ENCODE measurements at regions not wholly inside any gene's neighbourhood (a gene's known extent, or its start where the extent isn't known, plus 50 kb on each side); places are given as distances from the start of the nearest gene placed in this dataset.
"Not testable (repeated sequence)": the region's sequence is repeated elsewhere in the genome, so short reads cannot be mapped to it uniquely, and the experiment has no call there.

DNA sequence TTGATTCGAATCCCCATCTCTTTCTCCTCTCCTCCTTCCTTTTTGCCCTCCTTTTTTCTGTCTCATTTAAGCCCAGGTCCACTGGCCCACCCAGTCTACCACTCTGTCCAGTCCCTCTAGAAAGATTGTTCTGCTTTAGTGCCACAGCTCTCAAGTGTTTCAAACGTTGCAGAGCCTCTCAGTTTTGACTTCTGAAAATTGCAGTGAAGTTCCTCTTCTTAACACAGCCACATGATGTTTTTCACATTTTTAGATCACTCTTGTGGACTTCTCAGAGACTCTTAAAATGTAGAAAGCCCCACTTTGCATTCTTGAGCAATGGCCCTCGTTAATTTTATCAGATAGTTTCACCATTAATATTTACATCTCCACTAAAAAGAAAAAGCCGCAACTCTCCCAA is 253.1 kb downstream of the HAPSTR1 start:
- no peak overlapping the region for H3K9ac ChIP-seq (ENCODE audit: low read length)
- no peak for DNase-seq (ENCODE audit: low read depth)
- H3K4me1 ChIP-seq (ENCODE audit: control insufficient read depth, insufficient read depth, low read length), result no peaks in the 10 kb centered on the region
- no peak overlapping the region for H3K4me3 ChIP-seq (ENCODE audit: low read length)
- H3K36me3 ChIP-seq (ENCODE audit: control insufficient read depth, insufficient read depth, low read length, severe bottlenecking), result no peaks in the 10 kb centered on the region
- peaks cover 6% of the 10 kb centered on the region for H3K9me3 ChIP-seq (ENCODE audit: control insufficient read depth, low read length)
- H3K27me3 ChIP-seq (replicated peaks; ENCODE audit: control insufficient read depth, insufficient read depth, low read length), result peaks cover 13% of the 10 kb centered on the region

DNA sequence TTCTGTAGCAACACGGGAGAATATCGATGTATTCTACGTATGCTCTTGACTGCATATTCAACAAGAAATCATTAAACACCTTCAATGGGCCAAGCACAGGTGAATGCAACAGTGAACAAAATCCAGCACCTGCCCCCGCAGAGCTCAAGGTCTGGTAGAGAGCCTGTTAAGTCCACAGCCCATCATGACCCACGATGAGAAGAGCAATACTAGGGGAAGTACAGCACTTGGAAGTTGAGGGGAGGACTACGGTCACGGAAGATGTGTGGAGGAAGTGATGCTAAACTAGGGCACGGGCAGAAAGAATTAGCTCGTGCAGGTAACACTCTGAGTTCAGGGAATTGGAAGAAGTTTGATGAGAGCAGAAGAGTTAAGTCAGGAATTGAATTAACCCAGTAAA is 253.6 kb downstream of the HAPSTR1 start:
- H3K9ac ChIP-seq (ENCODE audit: low read length), result no peak overlapping the region
- no peak for DNase-seq (ENCODE audit: low read depth)
- H3K4me3 ChIP-seq (ENCODE audit: low read length), result no peak overlapping the region
- peaks cover 10% of the 10 kb centered on the region for H3K27me3 ChIP-seq (replicated peaks; ENCODE audit: control insufficient read depth, insufficient read depth, low read length)
- no peaks in the 10 kb centered on the region for H3K36me3 ChIP-seq (ENCODE audit: control insufficient read depth, insufficient read depth, low read length, severe bottlenecking)
- peaks cover 6% of the 10 kb centered on the region for H3K9me3 ChIP-seq (ENCODE audit: control insufficient read depth, low read length)
- H3K4me1 ChIP-seq (ENCODE audit: control insufficient read depth, insufficient read depth, low read length), result no peaks in the 10 kb centered on the region

DNA sequence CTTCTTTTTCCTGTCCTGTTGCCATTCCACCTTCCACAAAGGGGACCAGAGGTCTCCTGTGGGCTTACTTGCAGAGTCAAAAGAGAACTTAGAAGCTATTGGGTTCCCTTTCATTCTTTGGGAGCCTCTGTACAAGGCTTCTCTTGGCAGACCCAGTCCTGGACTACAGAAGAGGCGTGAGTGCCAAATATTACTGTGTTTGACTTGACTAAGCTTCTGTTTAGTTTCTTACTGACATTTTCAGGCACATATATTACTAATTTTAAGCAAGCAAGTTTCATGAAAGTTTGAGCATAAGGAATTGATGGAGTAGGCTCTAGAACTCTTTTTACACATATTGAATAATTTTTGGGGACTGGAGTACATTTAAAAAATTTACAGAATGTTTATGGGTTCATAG is 254.4 kb downstream of the HAPSTR1 start:
- no peaks in the 10 kb centered on the region for H3K36me3 ChIP-seq (ENCODE audit: control insufficient read depth, insufficient read depth, low read length, severe bottlenecking)

DNA sequence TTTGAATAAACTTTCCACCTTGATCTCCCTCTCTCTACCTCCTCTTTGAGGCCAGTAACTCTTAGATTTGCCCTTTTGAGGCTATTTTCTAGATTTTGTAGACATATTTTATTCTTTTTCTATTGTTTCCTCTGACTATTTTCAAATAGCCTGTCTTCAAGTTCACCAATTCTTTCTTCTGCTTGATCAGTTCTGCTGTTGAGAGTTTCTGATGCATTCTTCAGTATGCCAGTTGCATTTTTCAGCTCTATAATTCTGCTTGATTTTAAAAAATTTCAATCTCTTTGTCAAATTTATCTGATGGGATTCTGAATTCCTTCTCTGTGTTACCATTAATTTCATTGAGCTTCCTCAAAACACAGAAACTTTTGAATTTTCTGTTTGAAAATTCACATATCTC is 257.5 kb downstream of the HAPSTR1 start:
- DNase-seq (ENCODE audit: low read depth), result no peak
- Histone ChIP-seq H3K4me3 (ENCODE audit: low read length) (no peak overlapping the region), H3K27me3 (replicated peaks; ENCODE audit: control insufficient read depth, insufficient read depth, low read length) (no peaks in the 10 kb centered on the region), H3K9me3 (ENCODE audit: control insufficient read depth, low read length) (peaks cover 6% of the 10 kb centered on the region), H3K4me1 (ENCODE audit: control insufficient read depth, insufficient read depth, low read length) (no peaks in the 10 kb centered on the region), H3K9ac (ENCODE audit: low read length) (no peak overlapping the region), H3K36me3 (ENCODE audit: control insufficient read depth, insufficient read depth, low read length, severe bottlenecking) (no peaks in the 10 kb centered on the region)

More for the DNA sequence above, 254.4 kb downstream of the HAPSTR1 start:
- H3K9me3 ChIP-seq (ENCODE audit: control insufficient read depth, low read length), result peaks cover 6% of the 10 kb centered on the region
- no peak overlapping the region for H3K9ac ChIP-seq (ENCODE audit: low read length)
- H3K27me3 ChIP-seq (replicated peaks; ENCODE audit: control insufficient read depth, insufficient read depth, low read length), result peaks cover 10% of the 10 kb centered on the region
- H3K4me1 ChIP-seq (ENCODE audit: control insufficient read depth, insufficient read depth, low read length), result no peaks in the 10 kb centered on the region
- no peak for DNase-seq (ENCODE audit: low read depth)
- H3K4me3 ChIP-seq (ENCODE audit: low read length), result no peak overlapping the region

DNA sequence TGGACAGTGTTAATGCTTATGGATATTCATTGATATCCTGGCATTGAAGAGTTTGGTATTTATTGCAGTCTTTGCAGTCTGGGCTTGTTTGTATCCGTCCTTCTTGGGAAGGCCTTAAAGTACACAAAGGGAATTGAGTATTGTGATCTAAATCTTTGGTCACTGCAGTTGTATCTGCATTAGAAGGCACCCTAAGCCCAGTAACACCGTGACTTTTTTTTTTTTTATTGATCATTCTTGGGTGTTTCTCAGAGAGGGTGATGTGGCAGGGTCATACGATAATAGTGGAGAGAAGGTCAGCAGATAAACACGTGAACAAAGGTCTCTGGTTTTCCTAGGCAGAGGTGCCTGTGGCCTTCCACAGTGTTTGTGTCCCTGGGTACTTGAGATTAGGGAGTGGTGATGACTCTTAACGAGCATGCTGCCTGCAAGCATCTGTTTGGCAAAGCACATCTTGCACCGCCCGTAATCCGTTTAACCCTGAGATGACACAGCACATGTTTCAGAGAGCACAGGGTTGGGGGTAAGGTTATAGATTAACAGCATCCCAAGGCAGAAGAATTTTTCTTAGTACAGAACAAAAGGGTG is 258.0 kb downstream of the HAPSTR1 start:
- H3K4me3 ChIP-seq (ENCODE audit: low read length); H3K9me3 ChIP-seq (ENCODE audit: control insufficient read depth, low read length); H3K36me3 ChIP-seq (ENCODE audit: control insufficient read depth, insufficient read depth, low read length, severe bottlenecking); H3K9ac ChIP-seq (ENCODE audit: low read length); DNase-seq (ENCODE audit: low read depth); H3K27me3 ChIP-seq (replicated peaks; ENCODE audit: control insufficient read depth, insufficient read depth, low read length); H3K4me1 ChIP-seq (ENCODE audit: control insufficient read depth, insufficient read depth, low read length): not testable (repeated sequence)

DNA sequence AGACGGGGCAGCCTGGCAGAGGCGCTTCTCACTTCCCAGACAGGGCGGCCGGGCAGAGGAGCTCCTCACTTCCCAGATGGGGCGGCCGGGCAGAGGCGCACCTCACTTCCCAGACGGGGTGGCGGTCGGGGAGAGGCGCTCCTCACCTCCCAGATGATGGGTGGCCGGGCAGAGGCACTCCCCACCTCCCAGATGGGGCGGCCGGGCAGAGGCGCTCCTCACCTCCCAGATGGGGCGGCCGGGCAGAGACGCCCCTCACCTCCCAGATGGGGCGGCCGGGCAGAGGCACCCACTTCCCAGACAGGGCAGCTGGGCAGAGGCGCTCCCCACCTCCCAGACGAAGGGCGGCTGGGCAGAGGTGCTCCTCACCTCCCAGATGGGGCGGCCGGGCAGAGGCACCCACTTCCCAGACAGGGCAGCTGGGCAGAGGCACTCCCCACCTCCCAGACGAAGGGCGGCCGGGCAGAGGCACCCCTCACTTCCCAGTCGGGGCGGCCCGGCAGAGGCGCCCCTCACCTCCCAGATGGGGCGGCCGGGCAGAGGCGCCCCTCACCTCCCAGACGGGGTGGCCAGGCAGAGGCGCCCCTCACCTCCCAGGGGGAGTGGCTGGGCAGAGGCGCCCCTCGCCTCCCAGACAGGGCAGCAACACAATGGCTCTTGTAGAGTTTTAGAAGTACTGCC is 258.8 kb downstream of the HAPSTR1 start:
- not testable (repeated sequence) for H3K9ac ChIP-seq (ENCODE audit: low read length); DNase-seq (ENCODE audit: low read depth); H3K27me3 ChIP-seq (replicated peaks; ENCODE audit: control insufficient read depth, insufficient read depth, low read length); H3K9me3 ChIP-seq (ENCODE audit: control insufficient read depth, low read length); H3K4me1 ChIP-seq (ENCODE audit: control insufficient read depth, insufficient read depth, low read length); H3K4me3 ChIP-seq (ENCODE audit: low read length); H3K36me3 ChIP-seq (ENCODE audit: control insufficient read depth, insufficient read depth, low read length, severe bottlenecking)

DNA sequence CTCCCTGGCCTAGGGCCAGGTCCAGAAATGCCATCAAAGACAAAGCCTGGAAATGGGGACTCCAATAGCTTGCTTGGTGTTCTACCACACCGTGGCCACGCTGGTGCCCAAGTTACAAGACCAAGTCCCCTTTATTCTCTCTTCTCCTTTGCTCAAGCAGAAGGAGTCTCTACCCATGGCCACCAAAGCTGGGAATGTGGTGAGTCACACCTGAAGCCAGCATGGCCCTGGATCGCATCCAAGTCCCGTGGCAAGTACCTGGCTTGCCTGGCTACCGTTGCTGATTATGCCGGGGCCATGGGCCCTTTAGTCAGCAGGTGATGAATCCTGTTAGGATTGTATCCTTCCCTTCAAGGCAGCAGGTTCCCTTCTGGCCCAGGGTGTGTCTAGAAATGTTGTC is 260.0 kb downstream of the HAPSTR1 start:
- H3K9me3 ChIP-seq (ENCODE audit: control insufficient read depth, low read length), result peaks cover 6% of the 10 kb centered on the region
- H3K27me3 ChIP-seq (replicated peaks; ENCODE audit: control insufficient read depth, insufficient read depth, low read length), result no peaks in the 10 kb centered on the region
- H3K36me3 ChIP-seq (ENCODE audit: control insufficient read depth, insufficient read depth, low read length, severe bottlenecking), result no peaks in the 10 kb centered on the region
- H3K4me3 ChIP-seq (ENCODE audit: low read length), result no peak overlapping the region
- H3K9ac ChIP-seq (ENCODE audit: low read length), result no peak overlapping the region
- no peaks in the 10 kb centered on the region for H3K4me1 ChIP-seq (ENCODE audit: control insufficient read depth, insufficient read depth, low read length)
- no peak for DNase-seq (ENCODE audit: low read depth)

DNA sequence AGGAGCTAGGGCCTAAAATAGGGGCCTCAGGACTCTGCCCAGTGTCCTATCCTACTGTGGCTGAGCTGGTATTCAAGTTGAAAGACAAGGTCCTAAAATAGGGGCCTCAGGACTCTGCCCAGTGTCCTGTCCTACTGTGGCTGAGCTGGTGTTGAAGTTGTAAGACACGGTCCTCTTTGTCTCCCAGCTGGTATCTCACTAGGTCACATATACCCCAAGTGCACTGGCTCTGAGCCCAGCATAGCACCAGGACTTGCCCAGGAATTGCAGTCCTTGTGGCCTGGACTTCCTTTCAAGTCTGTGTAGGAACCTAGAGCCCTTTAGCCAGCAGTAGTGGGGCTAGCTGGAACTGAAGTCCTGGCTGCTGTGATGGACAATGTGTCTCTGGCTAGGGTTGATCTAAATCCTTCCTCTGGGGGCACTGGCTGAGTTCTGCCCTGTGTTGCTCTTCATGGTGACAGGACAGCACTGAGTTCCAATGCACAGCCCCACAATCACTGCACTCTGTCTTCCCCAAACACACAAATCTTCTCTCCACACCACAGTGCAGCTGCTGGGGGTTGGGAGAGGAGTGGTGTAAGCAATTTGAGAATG is 260.5 kb downstream of the HAPSTR1 start:
- H3K27me3 ChIP-seq (replicated peaks; ENCODE audit: control insufficient read depth, insufficient read depth, low read length), result no peaks in the 10 kb centered on the region
- H3K4me3 ChIP-seq (ENCODE audit: low read length), result no peak overlapping the region
- H3K4me1 ChIP-seq (ENCODE audit: control insufficient read depth, insufficient read depth, low read length), result no peaks in the 10 kb centered on the region
- peaks cover 6% of the 10 kb centered on the region for H3K9me3 ChIP-seq (ENCODE audit: control insufficient read depth, low read length)
- DNase-seq (ENCODE audit: low read depth), result no peak
- no peaks in the 10 kb centered on the region for H3K36me3 ChIP-seq (ENCODE audit: control insufficient read depth, insufficient read depth, low read length, severe bottlenecking)
- no peak overlapping the region for H3K9ac ChIP-seq (ENCODE audit: low read length)

DNA sequence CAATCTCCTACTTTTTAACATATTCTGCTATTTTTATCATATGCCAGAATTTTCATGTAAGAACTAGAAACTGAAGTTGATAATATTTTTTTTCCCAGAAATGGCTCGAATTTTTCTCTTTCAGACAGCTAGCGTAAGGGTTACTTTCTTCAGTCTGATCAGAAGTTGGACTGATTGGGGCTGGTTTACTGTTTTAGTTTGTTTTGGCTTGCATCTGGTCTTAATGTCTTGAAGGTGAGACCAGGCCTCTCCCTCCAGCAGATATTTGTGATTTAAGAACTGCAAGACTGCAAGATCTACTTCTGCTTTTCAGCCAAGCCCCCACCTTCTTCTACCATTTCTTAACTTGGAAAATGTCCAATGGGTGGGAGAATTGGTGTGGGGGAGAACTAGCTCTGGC is 266.4 kb downstream of the HAPSTR1 start:
- Histone ChIP-seq H3K4me1 (ENCODE audit: control insufficient read depth, insufficient read depth, low read length) (no peaks in the 10 kb centered on the region), H3K27me3 (replicated peaks; ENCODE audit: control insufficient read depth, insufficient read depth, low read length) (no peaks in the 10 kb centered on the region), H3K4me3 (ENCODE audit: low read length) (no peak overlapping the region), H3K36me3 (ENCODE audit: control insufficient read depth, insufficient read depth, low read length, severe bottlenecking) (no peaks in the 10 kb centered on the region), H3K9me3 (ENCODE audit: control insufficient read depth, low read length) (peaks cover 10% of the 10 kb centered on the region), H3K9ac (ENCODE audit: low read length) (no peak overlapping the region)
- DNase-seq (ENCODE audit: low read depth), result no peak

DNA sequence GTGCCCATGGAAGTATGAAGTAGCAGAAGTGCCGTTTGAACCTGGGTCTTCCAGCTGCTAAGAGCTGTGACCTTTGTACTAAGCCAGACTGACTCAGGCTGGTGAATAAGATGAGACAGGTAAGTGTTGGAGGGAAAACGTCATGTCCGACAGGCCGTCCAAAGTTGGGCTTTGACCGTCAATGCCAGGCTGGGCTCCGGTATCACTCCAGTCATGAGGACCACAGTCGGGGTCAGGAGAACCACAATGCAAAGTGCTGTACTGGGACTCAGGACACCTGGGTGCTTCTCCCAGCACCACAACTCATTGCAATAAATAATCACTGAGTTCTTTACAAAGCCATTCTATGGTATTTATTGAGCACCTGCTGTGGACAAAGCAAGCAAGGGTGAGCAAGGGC is 268.6 kb downstream of the HAPSTR1 start:
- Histone ChIP-seq H3K36me3 (ENCODE audit: control insufficient read depth, insufficient read depth, low read length, severe bottlenecking) (no peaks in the 10 kb centered on the region), H3K9ac (ENCODE audit: low read length) (no peak overlapping the region), H3K4me3 (ENCODE audit: low read length) (no peak overlapping the region), H3K4me1 (ENCODE audit: control insufficient read depth, insufficient read depth, low read length) (peaks cover 5% of the 10 kb centered on the region), H3K9me3 (ENCODE audit: control insufficient read depth, low read length) (peaks cover 10% of the 10 kb centered on the region), H3K27me3 (replicated peaks; ENCODE audit: control insufficient read depth, insufficient read depth, low read length) (no peaks in the 10 kb centered on the region)
- DNase-seq (ENCODE audit: low read depth), result no peak

DNA sequence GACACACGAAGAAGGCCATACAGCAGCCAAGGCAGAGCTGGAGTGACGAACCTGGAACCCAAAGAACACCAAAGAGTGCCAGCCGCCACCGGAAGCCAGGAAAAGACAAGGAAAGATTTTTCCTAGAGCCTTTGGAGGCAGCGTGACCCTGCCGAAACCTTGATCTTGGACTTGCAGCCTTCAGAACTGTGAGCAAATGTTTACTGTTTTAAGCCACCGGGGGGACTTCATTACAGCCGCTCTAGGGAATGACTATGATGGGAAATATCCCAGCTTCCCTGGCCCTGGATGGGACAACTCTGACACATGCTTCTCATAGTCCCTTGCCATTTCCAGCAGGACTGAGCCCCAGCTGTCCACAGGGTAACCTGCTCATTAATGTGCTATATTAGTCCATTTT is 270.6 kb downstream of the HAPSTR1 start:
- no peak overlapping the region for H3K4me3 ChIP-seq (ENCODE audit: low read length)
- no peaks in the 10 kb centered on the region for H3K36me3 ChIP-seq (ENCODE audit: control insufficient read depth, insufficient read depth, low read length, severe bottlenecking)
- peaks cover 12% of the 10 kb centered on the region for H3K4me1 ChIP-seq (ENCODE audit: control insufficient read depth, insufficient read depth, low read length)
- no peak overlapping the region for H3K9ac ChIP-seq (ENCODE audit: low read length)
- peaks cover 9% of the 10 kb centered on the region for H3K9me3 ChIP-seq (ENCODE audit: control insufficient read depth, low read length)
- DNase-seq (ENCODE audit: low read depth), result no peak
- no peaks in the 10 kb centered on the region for H3K27me3 ChIP-seq (replicated peaks; ENCODE audit: control insufficient read depth, insufficient read depth, low read length)

Data from adipocyte (in vitro differentiated cells).